ENCODE measurements at regions not wholly inside any gene's neighbourhood (a gene's known extent, or its start where the extent isn't known, plus 50 kb on each side); places are given as distances from the start of the nearest gene placed in this dataset.

- no peak overlapping the region for H3K4me3 ChIP-seq (ENCODE audit: low read depth, low read length)
- TF ChIP-seq, protein P1, sequence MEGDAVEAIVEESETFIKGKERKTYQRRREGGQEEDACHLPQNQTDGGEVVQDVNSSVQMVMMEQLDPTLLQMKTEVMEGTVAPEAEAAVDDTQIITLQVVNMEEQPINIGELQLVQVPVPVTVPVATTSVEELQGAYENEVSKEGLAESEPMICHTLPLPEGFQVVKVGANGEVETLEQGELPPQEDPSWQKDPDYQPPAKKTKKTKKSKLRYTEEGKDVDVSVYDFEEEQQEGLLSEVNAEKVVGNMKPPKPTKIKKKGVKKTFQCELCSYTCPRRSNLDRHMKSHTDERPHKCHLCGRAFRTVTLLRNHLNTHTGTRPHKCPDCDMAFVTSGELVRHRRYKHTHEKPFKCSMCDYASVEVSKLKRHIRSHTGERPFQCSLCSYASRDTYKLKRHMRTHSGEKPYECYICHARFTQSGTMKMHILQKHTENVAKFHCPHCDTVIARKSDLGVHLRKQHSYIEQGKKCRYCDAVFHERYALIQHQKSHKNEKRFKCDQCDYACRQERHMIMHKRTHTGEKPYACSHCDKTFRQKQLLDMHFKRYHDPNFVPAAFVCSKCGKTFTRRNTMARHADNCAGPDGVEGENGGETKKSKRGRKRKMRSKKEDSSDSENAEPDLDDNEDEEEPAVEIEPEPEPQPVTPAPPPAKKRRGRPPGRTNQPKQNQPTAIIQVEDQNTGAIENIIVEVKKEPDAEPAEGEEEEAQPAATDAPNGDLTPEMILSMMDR (IDR thresholded peaks at IDR 0.05; ENCODE audit: control insufficient read depth, extremely low read depth, insufficient read depth), result no peak
- no peak for DNase-seq (ENCODE audit: low read depth)
Observed at GRCh38 chr2:7289697-7290096, 372.5 kb downstream of the RNF144A start.

GRCh38 chr2:7292154-7292691 lies 375.0 kb downstream of the RNF144A start:
- TF ChIP-seq, protein P1 (IDR thresholded peaks at IDR 0.05; ENCODE audit: control insufficient read depth, extremely low read depth, insufficient read depth), result no peak
- no peak overlapping the region for H3K4me3 ChIP-seq (ENCODE audit: low read depth, low read length)
- no peak for DNase-seq (ENCODE audit: low read depth)

GRCh38 chr2:7309582-7309981 lies 392.4 kb downstream of the RNF144A start:
- DNase-seq (ENCODE audit: low read depth), result no peak
- TF ChIP-seq, protein P1 (IDR thresholded peaks at IDR 0.05; ENCODE audit: control insufficient read depth, extremely low read depth, insufficient read depth), result no peak
- H3K4me3 ChIP-seq (ENCODE audit: low read depth, low read length), result no peak overlapping the region

GRCh38 chr2:7324706-7325105 lies 407.5 kb downstream of the RNF144A start:
- H3K4me3 ChIP-seq (ENCODE audit: low read depth, low read length), result no peak overlapping the region
- no peak for DNase-seq (ENCODE audit: low read depth)
- TF ChIP-seq, protein P1 (IDR thresholded peaks at IDR 0.05; ENCODE audit: control insufficient read depth, extremely low read depth, insufficient read depth), result no peak

DNA sequence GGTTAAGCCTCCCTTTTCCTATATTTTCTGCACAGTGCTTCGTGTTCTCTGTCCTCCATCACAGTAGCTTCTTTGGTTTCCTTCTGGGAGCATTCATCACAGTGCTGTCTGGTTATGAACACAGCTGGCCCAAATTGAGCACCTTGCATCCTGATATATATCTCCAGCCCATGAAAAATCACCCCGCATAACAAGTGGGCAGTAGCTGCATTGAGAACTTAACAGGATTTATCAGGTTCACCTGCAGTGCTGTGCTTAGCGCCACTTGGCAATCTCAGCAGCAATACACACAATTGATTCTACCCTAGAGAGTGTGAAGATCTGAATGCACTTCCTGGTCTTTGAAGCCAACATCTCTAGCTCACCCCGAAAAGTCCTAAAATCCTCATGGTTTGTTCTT lies 408.0 kb downstream of the RNF144A start:
- H3K4me3 ChIP-seq (ENCODE audit: low read depth, low read length), result no peak overlapping the region
- DNase-seq (ENCODE audit: low read depth), result no peak
- TF ChIP-seq, protein P1 (IDR thresholded peaks at IDR 0.05; ENCODE audit: control insufficient read depth, extremely low read depth, insufficient read depth), result no peak

DNA sequence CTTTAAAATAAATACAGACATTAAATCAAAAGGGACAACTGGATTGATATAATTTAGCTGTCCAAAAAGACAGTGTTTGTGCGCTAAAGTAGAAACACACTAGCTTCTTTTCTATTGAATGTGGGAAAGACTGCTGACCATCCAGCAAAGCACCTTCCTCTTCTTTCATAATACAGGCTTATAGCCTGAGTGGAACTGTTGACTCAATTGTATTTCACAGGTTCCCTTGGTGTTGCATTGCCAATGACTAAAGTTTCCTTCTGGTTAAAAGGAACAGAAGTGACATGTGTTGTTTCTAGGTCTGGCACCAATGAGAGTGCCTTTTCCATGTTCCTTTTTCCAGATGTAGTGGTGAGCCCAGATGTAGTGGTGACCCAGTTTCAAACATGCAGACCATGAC lies 412.3 kb downstream of the RNF144A start:
- TF ChIP-seq, protein P1 (IDR thresholded peaks at IDR 0.05; ENCODE audit: control insufficient read depth, extremely low read depth, insufficient read depth), result no peak
- no peak for DNase-seq (ENCODE audit: low read depth)
- no peak overlapping the region for H3K4me3 ChIP-seq (ENCODE audit: low read depth, low read length)

- TF ChIP-seq, protein P1 (IDR thresholded peaks at IDR 0.05; ENCODE audit: control insufficient read depth, extremely low read depth, insufficient read depth), result no peak
- no peak overlapping the region for H3K4me3 ChIP-seq (ENCODE audit: low read depth, low read length)
Observed at GRCh38 chr2:7333189-7333765, 416.1 kb downstream of the RNF144A start.

More at GRCh38 chr2:7333189-7333765, 416.1 kb downstream of the RNF144A start:
- DNase-seq (ENCODE audit: low read depth), result no peak
